ENCODE measurements at regions not wholly inside any gene's neighbourhood (a gene's known extent, or its start where the extent isn't known, plus 50 kb on each side); places are given as distances from the start of the nearest gene placed in this dataset.
A peak's percentile ranks its signal among the peaks of the same experiment; 100 is the strongest.

DNA sequence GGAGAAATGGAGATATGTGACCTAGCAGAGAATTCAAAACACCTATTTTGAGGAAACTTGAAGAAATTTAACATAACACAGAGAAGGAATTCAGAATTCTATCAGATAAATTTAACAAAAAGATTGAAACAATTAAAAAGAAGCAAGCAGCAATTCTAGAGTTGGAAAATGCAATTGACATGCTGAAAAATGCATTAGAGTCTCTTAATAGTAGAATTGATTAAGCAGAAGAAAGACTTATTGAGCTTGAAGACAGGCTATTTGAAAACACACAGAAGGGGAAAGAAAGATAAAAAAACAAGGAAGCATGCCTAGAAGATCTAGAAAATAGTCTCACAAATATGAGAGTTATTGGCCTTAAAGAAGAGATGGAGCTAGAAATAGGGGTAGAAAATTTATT is 87.8 kb upstream of the SLC1A1 start:
- H3K27me3 Mint-ChIP-seq = no peaks in the 10 kb centered on the region
- no peak for DNase-seq
- H3K4me3 Mint-ChIP-seq = no peak overlapping the region
- no peak overlapping the region for H3K27ac Mint-ChIP-seq
- peaks cover 32% of the 10 kb centered on the region for H3K9me3 Mint-ChIP-seq
- H3K36me3 Mint-ChIP-seq = peaks cover 4% of the 10 kb centered on the region
- H3K4me1 Mint-ChIP-seq = no peaks in the 10 kb centered on the region

DNA sequence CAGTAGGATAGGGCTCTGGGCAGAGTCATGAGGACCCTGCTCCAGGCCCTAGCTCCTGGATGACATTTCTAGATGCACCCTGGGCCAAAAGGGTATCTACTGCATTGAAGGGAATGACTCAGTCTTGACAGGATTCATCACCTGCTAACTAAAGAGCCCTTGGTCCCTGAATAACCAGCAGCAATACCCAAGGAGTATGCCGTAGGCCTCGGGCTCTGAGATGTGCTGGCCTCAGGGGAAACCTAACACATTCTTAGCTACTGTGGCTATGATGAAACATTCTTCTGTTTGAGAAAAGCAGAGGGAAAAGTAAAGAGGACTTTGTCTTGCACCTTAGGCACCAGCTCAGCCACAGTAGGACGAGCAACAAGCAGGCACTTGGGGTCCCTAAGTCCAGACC is 89.5 kb upstream of the SLC1A1 start:
- Mint-ChIP-seq H3K9me3 (peaks cover 26% of the 10 kb centered on the region), H3K4me3 (no peak overlapping the region), H3K27me3 (no peaks in the 10 kb centered on the region), H3K4me1 (no peaks in the 10 kb centered on the region), H3K27ac (no peak overlapping the region), H3K36me3 (peaks cover 4% of the 10 kb centered on the region)
- no peak for DNase-seq

DNA sequence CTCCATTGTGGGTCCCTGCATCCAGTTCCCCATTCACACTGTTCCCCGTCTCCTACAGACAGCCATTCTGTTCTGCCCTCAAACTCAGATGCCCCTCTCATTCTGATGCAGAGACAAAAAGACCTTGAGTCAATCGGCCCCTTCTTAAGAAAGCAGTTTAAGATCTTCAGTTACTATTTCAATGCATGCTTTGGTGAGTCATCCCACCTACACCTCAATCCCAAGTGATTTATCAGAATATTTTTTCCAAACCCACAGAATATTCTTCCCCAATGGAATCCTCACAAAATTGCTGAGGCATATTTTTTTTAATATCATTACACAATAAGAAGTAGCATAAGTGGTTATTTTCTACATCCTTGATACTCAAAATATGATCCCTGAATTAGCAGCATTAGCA is 92.4 kb upstream of the SLC1A1 start:
- no peaks in the 10 kb centered on the region for H3K27me3 Mint-ChIP-seq
- peaks cover 4% of the 10 kb centered on the region for H3K36me3 Mint-ChIP-seq
- no peak overlapping the region for H3K27ac Mint-ChIP-seq
- H3K9me3 Mint-ChIP-seq = peaks cover 10% of the 10 kb centered on the region
- no peak for DNase-seq
- H3K4me1 Mint-ChIP-seq = no peaks in the 10 kb centered on the region
- H3K4me3 Mint-ChIP-seq = no peak overlapping the region

DNA sequence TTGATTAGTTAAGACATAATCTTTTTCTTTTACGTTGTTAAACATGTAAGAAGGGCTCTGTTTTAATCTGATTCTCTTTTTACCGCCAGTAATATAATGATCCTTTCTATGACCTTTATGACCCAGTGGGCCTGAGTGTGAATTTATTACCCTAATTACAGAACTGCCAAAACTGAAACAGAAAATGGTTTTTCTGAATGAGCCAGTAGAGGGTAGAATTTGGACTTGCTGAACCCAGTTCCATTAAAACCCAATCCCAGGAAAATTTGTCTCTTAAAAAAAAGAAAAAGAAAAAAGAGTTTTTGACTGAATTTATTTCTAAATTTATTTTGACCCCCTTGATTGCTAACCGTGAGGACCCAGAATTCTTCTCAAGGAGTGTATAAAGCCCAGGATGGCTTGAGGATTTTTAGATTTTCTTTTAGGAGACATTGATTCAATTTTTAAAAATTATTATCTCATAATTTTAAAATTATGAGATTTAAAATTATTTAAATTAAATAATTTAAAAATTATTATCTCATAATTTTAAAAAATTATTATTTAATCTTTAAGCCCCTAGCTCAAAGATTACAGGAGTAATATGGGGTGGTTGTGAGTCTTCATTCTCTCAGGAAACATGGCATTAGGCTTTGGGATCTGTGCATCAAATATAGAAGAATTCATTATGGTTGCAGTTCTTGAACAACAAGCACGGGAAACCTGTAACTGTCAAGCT is 94.1 kb upstream of the GLIS3 start:
- H3K4me1 Mint-ChIP-seq = no peaks in the 10 kb centered on the region
- H3K36me3 Mint-ChIP-seq = no peaks in the 10 kb centered on the region
- H3K4me3 Mint-ChIP-seq = no peak overlapping the region
- no peaks in the 10 kb centered on the region for H3K27me3 Mint-ChIP-seq
- no peak for DNase-seq
- no peaks in the 10 kb centered on the region for H3K9me3 Mint-ChIP-seq
- H3K27ac Mint-ChIP-seq = no peak overlapping the region

DNA sequence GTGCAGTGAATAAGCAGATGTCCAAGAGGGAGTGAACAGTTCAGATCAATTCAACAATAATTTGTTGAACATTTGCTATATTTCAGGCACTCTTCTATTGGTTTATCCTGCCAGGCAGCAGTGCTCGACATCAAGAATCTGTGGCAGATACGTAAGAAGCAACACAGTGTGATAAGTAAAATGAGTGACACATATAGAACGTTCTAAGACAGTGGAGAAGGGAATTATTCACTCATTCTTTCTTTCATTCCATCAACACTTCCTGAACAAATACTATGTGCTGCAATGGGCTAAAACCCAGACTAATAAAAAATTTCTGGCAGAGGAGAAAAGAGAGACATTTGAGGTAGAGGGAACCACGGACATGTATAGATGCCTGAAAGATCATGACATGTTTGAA is 89.9 kb upstream of the GLIS3 start:
- H3K36me3 Mint-ChIP-seq = no peaks in the 10 kb centered on the region
- no peaks in the 10 kb centered on the region for H3K9me3 Mint-ChIP-seq
- H3K4me1 Mint-ChIP-seq = peaks cover 2% of the 10 kb centered on the region
- no peak overlapping the region for H3K4me3 Mint-ChIP-seq
- no peak for DNase-seq
- H3K27ac Mint-ChIP-seq = no peak overlapping the region
- H3K27me3 Mint-ChIP-seq = no peaks in the 10 kb centered on the region

DNA sequence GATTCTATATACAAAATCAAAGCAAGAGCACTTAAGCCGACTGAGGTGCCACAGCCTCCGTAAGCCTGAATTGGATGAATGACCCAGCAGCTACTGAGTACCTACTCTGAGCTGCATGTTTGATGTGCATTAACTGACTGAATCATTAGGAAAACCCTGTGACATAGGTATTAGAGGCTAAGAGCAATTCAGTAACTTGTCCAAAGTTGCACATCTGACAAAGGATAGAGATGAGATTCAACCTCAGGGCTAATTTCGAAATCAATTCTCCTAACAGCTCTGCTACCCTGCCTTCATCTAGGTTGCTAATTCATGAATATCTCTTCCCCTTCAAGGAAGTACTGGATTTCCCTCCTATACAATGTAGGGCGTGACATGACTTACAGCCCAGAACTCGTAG is 89.1 kb upstream of the GLIS3 start:
- Mint-ChIP-seq H3K4me3 (no peak overlapping the region), H3K4me1 (peaks cover 2% of the 10 kb centered on the region), H3K9me3 (no peaks in the 10 kb centered on the region), H3K27me3 (no peaks in the 10 kb centered on the region), H3K27ac (no peak overlapping the region), H3K36me3 (no peaks in the 10 kb centered on the region)
- no peak for DNase-seq

DNA sequence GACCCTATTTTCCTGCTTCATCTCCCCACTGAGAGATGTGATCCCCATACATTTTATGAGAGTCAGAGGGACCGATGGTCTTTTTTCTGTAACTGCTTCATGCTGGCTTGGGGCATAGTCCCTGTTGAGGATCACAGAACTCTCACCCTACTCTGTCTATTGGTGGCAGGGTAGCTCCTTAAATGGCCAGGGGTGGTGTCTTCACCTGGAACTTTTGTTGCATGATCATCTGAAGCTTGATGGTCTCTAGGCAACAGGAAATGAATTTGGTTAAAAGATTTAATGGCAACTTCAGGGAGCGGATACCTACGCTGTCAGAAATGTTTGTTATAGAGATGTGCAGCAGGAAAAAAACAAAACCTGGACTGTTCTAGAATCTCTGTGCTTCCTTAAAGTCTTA is 87.0 kb upstream of the GLIS3 start:
- H3K4me3 Mint-ChIP-seq = no peak overlapping the region
- no peak for DNase-seq
- no peak overlapping the region for H3K27ac Mint-ChIP-seq

DNA sequence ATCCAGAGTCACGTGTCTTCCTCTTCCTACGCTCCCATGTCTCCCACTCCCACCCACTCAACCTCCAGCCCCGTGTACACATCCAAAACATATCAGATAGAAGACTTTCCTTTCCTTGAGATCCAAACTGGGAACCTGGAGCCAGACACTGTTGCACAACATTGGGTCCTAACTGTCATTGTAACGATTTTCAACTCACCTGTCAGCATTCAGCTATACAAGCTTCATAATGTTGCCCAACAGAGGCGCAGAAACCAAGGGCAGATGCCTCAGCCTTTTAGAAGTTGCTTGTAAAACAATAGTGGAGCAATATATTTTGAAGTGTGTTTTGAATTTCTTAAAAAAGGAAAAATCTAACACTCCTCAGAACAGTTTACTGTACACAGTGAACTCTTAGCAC is 84.9 kb upstream of the GLIS3 start:
- peaks cover 2% of the 10 kb centered on the region for H3K4me1 Mint-ChIP-seq
- H3K36me3 Mint-ChIP-seq = no peaks in the 10 kb centered on the region
- no peak for DNase-seq
- no peaks in the 10 kb centered on the region for H3K9me3 Mint-ChIP-seq
- H3K27ac Mint-ChIP-seq = no peak overlapping the region
- peaks cover 5% of the 10 kb centered on the region for H3K27me3 Mint-ChIP-seq
- no peak overlapping the region for H3K4me3 Mint-ChIP-seq

More for the DNA sequence above, 87.0 kb upstream of the GLIS3 start:
- no peaks in the 10 kb centered on the region for H3K9me3 Mint-ChIP-seq
- H3K4me1 Mint-ChIP-seq = peaks cover 2% of the 10 kb centered on the region
- peaks cover under 1% of the 10 kb centered on the region for H3K27me3 Mint-ChIP-seq
- H3K36me3 Mint-ChIP-seq = no peaks in the 10 kb centered on the region

DNA sequence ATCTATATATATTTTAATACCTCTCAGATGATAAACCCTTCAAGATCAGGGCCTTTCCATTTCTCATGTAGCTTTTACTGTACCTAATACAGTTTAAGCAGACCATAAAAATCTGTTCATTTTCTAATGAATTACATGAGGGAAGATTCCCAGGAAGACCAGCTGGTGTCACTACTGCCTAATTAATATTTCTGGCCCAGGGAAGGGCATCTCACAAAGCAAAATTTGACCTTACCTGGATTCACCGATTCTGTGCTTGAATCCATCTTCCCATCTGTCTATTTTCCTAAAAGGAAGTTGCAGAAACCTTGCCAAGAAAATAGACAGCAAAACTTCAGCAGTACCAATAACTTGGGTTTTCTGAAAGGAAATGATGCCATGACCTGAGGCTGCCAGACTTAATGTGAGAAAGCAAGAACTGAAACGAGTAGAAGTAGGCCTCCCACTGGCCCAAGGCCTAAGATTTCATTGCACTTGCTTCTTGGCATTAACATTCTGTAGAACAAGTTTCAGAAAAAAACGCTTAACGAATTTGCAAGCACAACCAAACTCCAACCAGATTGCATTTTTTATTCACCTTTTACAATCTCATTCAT is 83.0 kb upstream of the GLIS3 start:
- no peak for DNase-seq
- no peaks in the 10 kb centered on the region for H3K36me3 Mint-ChIP-seq
- H3K4me3 Mint-ChIP-seq = no peak overlapping the region
- peaks cover 2% of the 10 kb centered on the region for H3K4me1 Mint-ChIP-seq
- no peak overlapping the region for H3K27ac Mint-ChIP-seq
- H3K9me3 Mint-ChIP-seq = no peaks in the 10 kb centered on the region
- H3K27me3 Mint-ChIP-seq = peaks cover 5% of the 10 kb centered on the region

DNA sequence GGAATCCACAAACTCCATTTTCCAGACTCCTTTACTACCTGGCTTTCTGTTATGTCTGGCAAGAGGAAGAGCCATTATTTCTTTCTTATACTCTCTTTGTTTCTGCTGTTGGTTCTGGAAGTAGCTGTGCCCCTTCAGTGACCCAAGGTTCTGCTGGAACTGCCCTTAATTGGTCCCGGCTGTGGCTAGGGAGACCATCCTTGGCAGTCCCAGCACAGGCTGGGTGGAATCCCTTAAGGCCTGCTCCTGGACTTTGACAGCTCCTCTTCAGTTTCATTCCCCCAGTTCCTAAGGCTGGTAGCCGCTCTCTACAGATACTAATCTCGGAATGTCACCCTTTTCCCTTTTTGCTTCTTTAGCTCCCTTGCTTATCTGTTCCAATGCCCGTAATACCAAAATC is 81.9 kb upstream of the GLIS3 start:
- H3K27me3 Mint-ChIP-seq = peaks cover 5% of the 10 kb centered on the region
- no peaks in the 10 kb centered on the region for H3K36me3 Mint-ChIP-seq
- H3K4me1 Mint-ChIP-seq = no peaks in the 10 kb centered on the region
- H3K27ac Mint-ChIP-seq = no peak overlapping the region
- H3K9me3 Mint-ChIP-seq = no peaks in the 10 kb centered on the region
- DNase-seq = no peak
- no peak overlapping the region for H3K4me3 Mint-ChIP-seq

DNA sequence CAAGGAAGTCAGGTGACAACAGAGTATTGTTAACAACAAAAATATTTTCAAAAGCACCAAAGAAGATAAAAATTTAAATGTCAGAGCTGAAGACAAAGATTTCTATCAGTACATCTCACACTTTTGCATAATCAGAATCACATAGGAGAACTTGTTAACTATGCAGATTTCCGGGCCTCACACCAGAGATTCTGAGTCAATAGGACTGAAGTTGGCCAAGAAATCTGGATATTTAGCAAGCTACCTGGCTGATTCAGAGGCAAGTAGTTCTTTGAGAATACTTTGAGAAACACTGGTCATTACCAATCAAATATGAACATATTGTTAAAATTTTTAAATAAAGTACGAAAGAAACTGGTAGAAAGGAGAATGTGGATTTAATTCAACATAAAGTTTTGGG is 80.5 kb upstream of the GLIS3 start:
- H3K27me3 Mint-ChIP-seq = peaks cover 5% of the 10 kb centered on the region
- no peak for DNase-seq
- H3K36me3 Mint-ChIP-seq = no peaks in the 10 kb centered on the region
- H3K4me1 Mint-ChIP-seq = peaks cover 3% of the 10 kb centered on the region
- no peak overlapping the region for H3K4me3 Mint-ChIP-seq
- no peaks in the 10 kb centered on the region for H3K9me3 Mint-ChIP-seq
- H3K27ac Mint-ChIP-seq = no peak overlapping the region

DNA sequence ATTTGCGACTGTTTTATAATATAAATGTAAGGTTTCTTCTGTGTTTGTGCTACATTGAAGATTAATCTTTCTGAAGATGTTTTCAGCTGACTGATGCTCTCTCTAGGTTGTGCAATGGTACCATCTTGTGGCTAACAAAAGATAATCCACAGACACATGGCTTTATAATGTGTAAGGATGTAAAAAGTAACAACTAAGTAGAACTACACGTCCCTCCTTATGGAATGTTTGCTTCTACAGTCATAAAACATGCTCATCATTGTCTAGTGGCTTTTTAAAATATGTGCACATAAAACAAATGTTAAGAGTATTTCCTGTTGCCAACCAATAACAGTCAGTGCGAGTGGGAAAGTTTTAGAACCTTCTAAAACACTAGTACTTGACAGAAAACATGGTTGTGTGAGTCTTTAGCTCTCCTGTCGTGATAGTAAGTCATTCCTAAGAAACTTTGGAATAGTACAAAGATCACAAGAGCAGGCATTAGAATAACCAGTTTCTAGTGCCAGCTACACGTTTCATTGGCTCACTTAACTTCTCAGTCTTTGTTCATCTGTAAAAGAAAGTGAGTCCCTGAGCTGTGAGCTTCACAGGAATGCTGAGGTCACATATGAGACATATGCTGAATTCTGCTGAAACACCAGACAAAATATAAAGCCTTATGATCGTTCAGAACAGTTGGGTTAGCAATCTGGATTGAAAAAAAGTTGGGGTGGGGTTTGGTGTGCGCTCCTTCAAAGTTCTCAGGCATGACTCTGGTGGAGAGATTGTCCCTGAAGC is 75.7 kb upstream of the GLIS3 start:
- Mint-ChIP-seq H3K36me3 (no peaks in the 10 kb centered on the region), H3K4me3 (no peak overlapping the region), H3K4me1 (peaks cover 3% of the 10 kb centered on the region), H3K27ac (no peak overlapping the region), H3K27me3 (peaks cover 20% of the 10 kb centered on the region), H3K9me3 (no peaks in the 10 kb centered on the region)
- DNase-seq = no peak

DNA sequence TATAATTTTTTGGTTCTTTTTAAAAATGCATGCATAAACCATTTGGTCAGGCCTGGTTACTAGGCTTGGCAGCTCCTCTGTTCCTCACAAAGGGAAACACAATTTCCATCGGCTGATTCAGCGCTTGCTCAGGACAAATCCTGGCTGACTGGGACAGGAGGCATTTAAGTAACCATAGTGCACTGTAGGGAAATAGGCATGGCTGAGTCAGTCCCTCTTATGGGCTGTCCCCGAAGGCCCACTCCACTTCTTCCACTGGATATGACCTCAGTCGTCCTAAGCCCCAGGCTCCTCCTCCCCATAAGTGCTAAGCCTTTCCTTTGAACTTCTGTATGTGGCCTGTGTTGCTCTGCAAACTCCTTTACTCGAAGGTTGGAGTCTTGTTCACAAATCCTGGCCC is 71.2 kb upstream of the GLIS3 start:
- DNase-seq = no peak
- H3K27me3 Mint-ChIP-seq = peaks cover 20% of the 10 kb centered on the region
- no peaks in the 10 kb centered on the region for H3K9me3 Mint-ChIP-seq
- H3K4me1 Mint-ChIP-seq = peaks cover 3% of the 10 kb centered on the region
- H3K4me3 Mint-ChIP-seq = no peak overlapping the region
- H3K36me3 Mint-ChIP-seq = no peaks in the 10 kb centered on the region
- no peak overlapping the region for H3K27ac Mint-ChIP-seq

DNA sequence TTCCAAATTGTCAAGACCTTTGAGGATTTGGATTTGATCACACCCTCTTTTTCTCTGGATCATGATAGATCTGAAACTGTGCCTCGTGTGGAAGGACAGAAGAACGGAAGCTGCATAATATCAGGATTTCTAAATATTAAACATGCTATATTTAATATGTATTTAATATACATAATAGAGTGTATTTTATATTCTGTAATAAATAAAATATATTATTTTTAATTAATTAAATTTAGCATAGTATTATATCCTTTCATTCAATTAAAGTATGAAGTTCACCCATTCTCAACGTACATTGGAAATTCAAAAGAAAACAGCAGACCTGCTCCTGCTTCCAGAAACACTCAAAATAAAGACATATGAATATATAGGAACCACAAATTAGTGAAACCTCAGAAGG is 70.6 kb upstream of the GLIS3 start:
- H3K36me3 Mint-ChIP-seq = no peaks in the 10 kb centered on the region
- DNase-seq = no peak
- peaks cover 20% of the 10 kb centered on the region for H3K27me3 Mint-ChIP-seq
- H3K4me1 Mint-ChIP-seq = peaks cover under 1% of the 10 kb centered on the region
- H3K27ac Mint-ChIP-seq = no peak overlapping the region
- H3K4me3 Mint-ChIP-seq = no peak overlapping the region
- H3K9me3 Mint-ChIP-seq = no peaks in the 10 kb centered on the region

DNA sequence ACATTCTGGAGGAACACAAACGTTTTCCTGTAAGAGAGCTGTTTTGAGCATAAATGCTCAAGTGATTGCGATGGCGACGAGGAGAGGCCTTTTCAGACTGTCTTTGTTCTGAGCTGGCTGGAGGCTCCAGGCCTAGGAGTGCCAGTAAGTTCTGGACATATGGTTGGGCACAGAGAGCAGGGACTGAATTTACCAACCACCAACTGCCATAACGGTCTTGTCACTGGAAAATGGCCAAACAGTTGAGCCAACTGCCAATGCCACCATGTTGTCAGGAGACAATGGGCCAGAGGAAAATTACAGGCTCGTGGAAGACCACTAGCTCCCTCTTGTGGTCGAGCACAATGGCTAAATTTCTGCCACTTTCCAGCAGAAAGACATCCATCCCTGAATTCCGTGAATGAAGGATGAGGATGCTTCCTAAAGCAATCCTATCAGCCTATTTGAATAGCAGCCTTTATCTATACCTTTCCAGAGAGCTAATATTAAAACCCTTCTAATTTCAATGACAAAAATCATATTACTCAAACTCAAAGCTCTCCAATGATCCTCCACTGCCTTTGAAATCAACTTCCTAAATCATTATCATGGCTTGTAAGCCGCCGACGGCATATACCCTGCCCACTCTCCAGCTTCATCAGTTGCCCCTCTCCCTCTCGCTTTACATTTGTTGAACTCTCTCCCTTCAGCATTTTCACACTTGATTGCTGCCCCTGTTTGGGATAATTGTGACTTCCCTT is 66.9 kb upstream of the GLIS3 start:
- Mint-ChIP-seq H3K9me3 (no peaks in the 10 kb centered on the region), H3K27me3 (peaks cover 4% of the 10 kb centered on the region), H3K4me1 (peaks cover 6% of the 10 kb centered on the region), H3K36me3 (no peaks in the 10 kb centered on the region), H3K4me3 (no peak overlapping the region), H3K27ac (no peak overlapping the region)
- peak; percentile 21 for DNase-seq
